ENCODE measurements at regions not wholly inside any gene's neighbourhood (a gene's known extent, or its start where the extent isn't known, plus 50 kb on each side); places are given as distances from the start of the nearest gene placed in this dataset.

- ChIA-PET POLR2A (ENCODE audit: low non-redundant PET) (no interaction called here), CTCF (no interaction called here)
- no peaks in the 10 kb centered on the region for H3K36me3 ChIP-seq (ENCODE audit: insufficient read depth, low read length, poor library complexity, severe bottlenecking)
- no peak overlapping the region for H3K4me3 ChIP-seq (ENCODE audit: low read depth, low read length, poor library complexity, severe bottlenecking)
- BruUV-seq (replicated peaks) = no TSS peak
- no peak overlapping the region for H3K27ac ChIP-seq (ENCODE audit: low read depth, low read length, poor library complexity, severe bottlenecking)
- TF ChIP-seq EZH2 (IDR thresholded peaks at IDR 0.05; ENCODE audit: borderline replicate concordance, low read depth, low read length, poor library complexity, severe bottlenecking) (no peak), CTCF (conservative IDR thresholded peaks at IDR 0.05; ENCODE audit: low read depth, low read length) (no peak)
- no peaks in the 10 kb centered on the region for H3K9me3 ChIP-seq (ENCODE audit: low read depth, low read length, poor library complexity, severe bottlenecking)
- H3K27me3 ChIP-seq (replicated peaks; ENCODE audit: insufficient read depth, low read depth, low read length, poor library complexity) = no peaks in the 10 kb centered on the region
- H3K4me1 ChIP-seq (ENCODE audit: insufficient read depth, low read length, poor library complexity, severe bottlenecking) = peaks cover 9% of the 10 kb centered on the region
- no peak for DNase-seq (ENCODE audit: low spot score)
- intact Hi-C loops (cut with micrococcal nuclease; ENCODE audit: unreplicated experiment) = no loop called here
Measured at GRCh38 chr22:27215871-27216270, 558.5 kb downstream of the MIAT start.

GRCh38 chr22:27216444-27216843, 559.1 kb downstream of the MIAT start:
- Histone ChIP-seq H3K27me3 (replicated peaks; ENCODE audit: insufficient read depth, low read depth, low read length, poor library complexity) (no peaks in the 10 kb centered on the region), H3K4me1 (ENCODE audit: insufficient read depth, low read length, poor library complexity, severe bottlenecking) (peaks cover 9% of the 10 kb centered on the region), H3K9me3 (ENCODE audit: low read depth, low read length, poor library complexity, severe bottlenecking) (no peaks in the 10 kb centered on the region), H3K36me3 (ENCODE audit: insufficient read depth, low read length, poor library complexity, severe bottlenecking) (no peaks in the 10 kb centered on the region), H3K27ac (ENCODE audit: low read depth, low read length, poor library complexity, severe bottlenecking) (no peak overlapping the region), H3K4me3 (ENCODE audit: low read depth, low read length, poor library complexity, severe bottlenecking) (no peak overlapping the region)
- intact Hi-C loops (cut with micrococcal nuclease; ENCODE audit: unreplicated experiment) = no loop called here
- no peak for DNase-seq (ENCODE audit: low spot score)
- TF ChIP-seq CTCF (conservative IDR thresholded peaks at IDR 0.05; ENCODE audit: low read depth, low read length) (no peak), EZH2 (IDR thresholded peaks at IDR 0.05; ENCODE audit: borderline replicate concordance, low read depth, low read length, poor library complexity, severe bottlenecking) (no peak)
- BruUV-seq (replicated peaks) = no TSS peak
- ChIA-PET CTCF (no interaction called here), POLR2A (ENCODE audit: low non-redundant PET) (no interaction called here)

GRCh38 chr22:27217154-27217553, 559.8 kb downstream of the MIAT start:
- CTCF ChIA-PET = no interaction called here
- no peaks in the 10 kb centered on the region for H3K27me3 ChIP-seq (replicated peaks; ENCODE audit: insufficient read depth, low read depth, low read length, poor library complexity)
- BruUV-seq (replicated peaks) = no TSS peak
- TF ChIP-seq CTCF (conservative IDR thresholded peaks at IDR 0.05; ENCODE audit: low read depth, low read length) (no peak), EZH2 (IDR thresholded peaks at IDR 0.05; ENCODE audit: borderline replicate concordance, low read depth, low read length, poor library complexity, severe bottlenecking) (no peak)
- H3K27ac ChIP-seq (ENCODE audit: low read depth, low read length, poor library complexity, severe bottlenecking) = no peak overlapping the region
- H3K36me3 ChIP-seq (ENCODE audit: insufficient read depth, low read length, poor library complexity, severe bottlenecking) = no peaks in the 10 kb centered on the region
- no peaks in the 10 kb centered on the region for H3K9me3 ChIP-seq (ENCODE audit: low read depth, low read length, poor library complexity, severe bottlenecking)
- DNase-seq (ENCODE audit: low spot score) = no peak
- intact Hi-C loops (cut with micrococcal nuclease; ENCODE audit: unreplicated experiment) = no loop called here
- peaks cover 9% of the 10 kb centered on the region for H3K4me1 ChIP-seq (ENCODE audit: insufficient read depth, low read length, poor library complexity, severe bottlenecking)
- POLR2A ChIA-PET (ENCODE audit: low non-redundant PET) = no interaction called here
- no peak overlapping the region for H3K4me3 ChIP-seq (ENCODE audit: low read depth, low read length, poor library complexity, severe bottlenecking)

All from A673 (cell line).